Mucosa of descending colon (tissue), 3 donors: ENCODE measurements at regions not wholly inside any gene's neighbourhood (a gene's known extent, or its start where the extent isn't known, plus 50 kb on each side); places are given as distances from the start of the nearest gene placed in this dataset.

Experiments used
- ATAC-seq: fragments of 200-7000 bp; cut with Tn5 transposase; one replicate; pipeline ENCODE4 v1.9.1; 2020; ENCODE audit warnings: mild to moderate bottlenecking, moderate library complexity
- DNase-seq, 3 donors: peaks; one replicate each; pipeline ENCODE4 v3.0.0-alpha.2; 2020
- H3K36me3 ChIP-seq: fragments of 200-600 bp; one replicate; pipeline ENCODE4 v1.8.0; 2021; ENCODE audit warnings: low read depth, mild to moderate bottlenecking
- H3K4me1 ChIP-seq: fragments of 200-600 bp; one replicate; pipeline ENCODE4 v1.8.0; 2021; ENCODE audit warnings: low read depth, mild to moderate bottlenecking
- H3K4me3 ChIP-seq: fragments of 200-600 bp; one replicate; pipeline ENCODE4 v1.8.0; 2021; ENCODE audit warnings: mild to moderate bottlenecking
- H3K9me3 ChIP-seq: fragments of 200-600 bp; one replicate; pipeline ENCODE4 v1.8.0; 2021; ENCODE audit warnings: mild to moderate bottlenecking
- intact Hi-C, 2 donors: fragments of 100-400 bp; cut with DNase I in 1 of 2; cut with micrococcal nuclease in 1 of 2; formaldehyde crosslinking; loops; one replicate each; pipeline versions ENCODE4 v1.11.0 to v1.11.1; 2022; cut with DNase I, micrococcal nuclease
- TF ChIP-seq, protein P1 (sequence below): fragments of 200-600 bp; IDR thresholded peaks from one replicate; pipeline ENCODE4 v1.8.0; 2022; ENCODE audit warnings: antibody characterized with exemption, mild to moderate bottlenecking
- donor health status: DM: no; HTN: no; CAD: no; lungs with moderate emphysema.
- donor health status: DM: no; HTN: no; CAD: no.
- donor health status: DM: no; HTN: yes; CAD: no.

DNA sequence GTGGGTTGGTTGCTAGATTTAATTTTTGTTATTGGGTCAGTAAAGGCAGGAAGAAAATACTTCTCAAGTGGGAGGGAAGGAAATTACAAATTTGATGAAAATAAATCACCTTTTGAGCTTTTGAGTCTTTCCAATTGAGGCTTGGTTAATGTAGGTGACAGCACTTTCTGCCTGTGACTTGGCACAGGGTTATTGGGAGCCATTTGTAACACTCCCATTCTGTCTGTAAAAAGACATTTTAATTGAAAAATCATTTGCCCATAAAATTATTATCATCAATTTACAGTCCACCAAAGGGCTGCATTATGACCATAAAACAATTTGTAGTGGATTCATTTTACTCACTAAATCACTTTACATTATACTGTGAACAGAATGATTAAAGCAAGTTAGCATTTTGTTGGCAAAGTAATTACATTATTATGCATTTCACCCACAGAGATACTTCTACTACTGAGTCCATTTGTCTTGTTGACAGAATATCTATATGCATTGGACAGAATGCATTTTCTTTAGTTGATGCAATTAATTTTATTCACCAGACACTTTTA lies 974.6 kb downstream of the UQCRFS1 start:
- H3K9me3 ChIP-seq: no peaks in the 10 kb centered on the region
- TF ChIP-seq, protein P1, sequence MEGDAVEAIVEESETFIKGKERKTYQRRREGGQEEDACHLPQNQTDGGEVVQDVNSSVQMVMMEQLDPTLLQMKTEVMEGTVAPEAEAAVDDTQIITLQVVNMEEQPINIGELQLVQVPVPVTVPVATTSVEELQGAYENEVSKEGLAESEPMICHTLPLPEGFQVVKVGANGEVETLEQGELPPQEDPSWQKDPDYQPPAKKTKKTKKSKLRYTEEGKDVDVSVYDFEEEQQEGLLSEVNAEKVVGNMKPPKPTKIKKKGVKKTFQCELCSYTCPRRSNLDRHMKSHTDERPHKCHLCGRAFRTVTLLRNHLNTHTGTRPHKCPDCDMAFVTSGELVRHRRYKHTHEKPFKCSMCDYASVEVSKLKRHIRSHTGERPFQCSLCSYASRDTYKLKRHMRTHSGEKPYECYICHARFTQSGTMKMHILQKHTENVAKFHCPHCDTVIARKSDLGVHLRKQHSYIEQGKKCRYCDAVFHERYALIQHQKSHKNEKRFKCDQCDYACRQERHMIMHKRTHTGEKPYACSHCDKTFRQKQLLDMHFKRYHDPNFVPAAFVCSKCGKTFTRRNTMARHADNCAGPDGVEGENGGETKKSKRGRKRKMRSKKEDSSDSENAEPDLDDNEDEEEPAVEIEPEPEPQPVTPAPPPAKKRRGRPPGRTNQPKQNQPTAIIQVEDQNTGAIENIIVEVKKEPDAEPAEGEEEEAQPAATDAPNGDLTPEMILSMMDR: no peak
- no peak overlapping the region for H3K4me3 ChIP-seq
- intact Hi-C loops: no loop called here
- no peak for DNase-seq
- no peaks in the 10 kb centered on the region for H3K36me3 ChIP-seq
- H3K4me1 ChIP-seq: no peaks in the 10 kb centered on the region
- ATAC-seq: no peak

DNA sequence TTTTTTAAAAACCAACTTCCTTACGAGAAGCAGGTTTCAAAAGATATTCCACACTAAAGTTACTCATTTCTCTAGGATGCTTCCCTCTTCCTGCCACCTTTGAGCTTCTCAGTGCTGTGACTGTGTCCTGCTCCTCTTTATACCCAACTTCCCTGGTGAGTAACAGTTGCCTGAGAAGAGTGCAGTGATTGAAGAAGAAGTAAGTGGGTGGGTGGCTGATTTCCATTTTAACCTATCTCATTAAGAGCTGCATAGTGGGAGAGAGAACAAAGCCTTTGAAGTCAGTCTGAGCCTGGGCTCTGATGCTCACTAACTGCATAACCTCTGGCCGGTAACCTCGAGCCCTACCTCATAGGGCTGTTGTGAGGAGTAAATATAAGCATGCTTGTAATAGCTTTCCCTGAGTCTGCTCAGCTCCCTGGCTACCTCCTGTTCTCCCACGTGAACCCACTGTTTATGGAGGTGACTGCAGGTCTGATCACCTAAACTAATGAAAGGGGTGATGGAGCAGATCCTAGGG lies 977.3 kb downstream of the UQCRFS1 start:
- Histone ChIP-seq H3K4me3 (no peak overlapping the region), H3K36me3 (no peaks in the 10 kb centered on the region), H3K4me1 (no peaks in the 10 kb centered on the region), H3K9me3 (no peaks in the 10 kb centered on the region)
- intact Hi-C loops: no loop called here
- ATAC-seq (no peak), DNase-seq (no peak)
- TF ChIP-seq, protein P1: no peak

DNA sequence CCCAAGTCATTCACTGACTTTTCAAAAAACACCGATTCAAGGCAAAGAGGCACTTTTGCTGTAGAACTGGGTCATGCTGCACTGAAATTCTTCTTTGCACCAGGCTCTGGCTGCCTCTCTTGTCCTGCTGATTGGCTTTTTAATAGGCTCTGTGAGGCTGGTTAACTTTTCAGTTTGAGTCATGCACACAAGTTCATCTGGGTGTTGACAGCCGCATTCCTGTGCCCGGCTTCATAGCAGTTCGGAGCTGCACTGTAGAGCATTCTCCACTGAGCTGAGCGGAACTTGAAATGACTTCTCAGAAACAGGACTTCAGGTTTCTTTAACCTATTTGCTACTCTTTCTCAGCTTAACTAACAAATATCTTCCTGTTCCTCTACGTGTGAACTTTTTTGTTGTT lies 978.3 kb downstream of the UQCRFS1 start:
- no peak for DNase-seq
- TF ChIP-seq, protein P1: no peak
- Histone ChIP-seq H3K4me1 (no peaks in the 10 kb centered on the region), H3K4me3 (no peak overlapping the region), H3K9me3 (no peaks in the 10 kb centered on the region), H3K36me3 (no peaks in the 10 kb centered on the region)
- no peak for ATAC-seq
- intact Hi-C loops: no loop called here

GRCh38 chr19:28228854-28229253 lies 984.1 kb downstream of the UQCRFS1 start:
- intact Hi-C loops: no loop called here
- TF ChIP-seq, protein P1: no peak

GRCh38 chr19:28224441-28224840 lies 988.5 kb downstream of the UQCRFS1 start:
- Histone ChIP-seq H3K4me3 (no peak overlapping the region), H3K36me3 (no peaks in the 10 kb centered on the region), H3K4me1 (no peaks in the 10 kb centered on the region), H3K9me3 (no peaks in the 10 kb centered on the region)
- no peak for DNase-seq
- no peak for ATAC-seq
- intact Hi-C loops: no loop called here
- TF ChIP-seq, protein P1: no peak

More at GRCh38 chr19:28228854-28229253, 984.1 kb downstream of the UQCRFS1 start:
- H3K4me3 ChIP-seq: no peak overlapping the region
- H3K9me3 ChIP-seq: no peaks in the 10 kb centered on the region
- DNase-seq: no peak
- no peak for ATAC-seq
- no peaks in the 10 kb centered on the region for H3K36me3 ChIP-seq
- H3K4me1 ChIP-seq: no peaks in the 10 kb centered on the region

GRCh38 chr19:28221736-28222135 lies 991.2 kb downstream of the UQCRFS1 start:
- ATAC-seq (no peak), DNase-seq (no peak)
- Histone ChIP-seq H3K36me3 (no peaks in the 10 kb centered on the region), H3K9me3 (no peaks in the 10 kb centered on the region), H3K4me1 (no peaks in the 10 kb centered on the region), H3K4me3 (no peak overlapping the region)
- TF ChIP-seq, protein P1: no peak
- intact Hi-C loops: no loop called here
